OCI-LY7 (cell line): ENCODE measurements at regions not wholly inside any gene's neighbourhood (a gene's known extent, or its start where the extent isn't known, plus 50 kb on each side); places are given as distances from the start of the nearest gene placed in this dataset.

ENCODE experiments used
- BruUV-seq: library from RNA; stranded (reverse); fragments of 400-500 nt; replicated peaks from 2 replicates; lab custom pipeline; 2021; lab: Mats Ljungman, UMichigan
- CTCF ChIA-PET: fragments of 300-600 bp; sonication (Branson Sonifier 250); formaldehyde crosslinking; loops from one replicate; lab custom pipeline; 2022; ENCODE audit warnings: antibody characterized with exemption; ENCODE audit not compliant: unreplicated experiment; lab: Charles Lee
- POLR2A ChIA-PET: fragments of 300-600 bp; sonication (Branson Sonifier 250); formaldehyde crosslinking; loops from one replicate; lab custom pipeline; 2022; ENCODE audit warnings: antibody characterized with exemption; lab: Charles Lee
- DNase-seq: peaks from one replicate; pipeline ENCODE4 v3.0.0-alpha.2; 2015; ENCODE audit warnings: low spot score
- H2AFZ ChIP-seq: fragments of 200-600 bp; sonication (generic), shearing (Covaris generic); 2 replicates; pipeline ENCODE4 v1.6.1; 2014; ENCODE audit warnings: mild to moderate bottlenecking, antibody characterized with exemption, low read length, moderate library complexity
- H3K27ac ChIP-seq: fragments of 200-600 bp; sonication (generic); 2 replicates; pipeline ENCODE4 v1.5.1; 2014; ENCODE audit warnings: mixed run types, low read depth, mild to moderate bottlenecking, moderate library complexity, low read length, inconsistent platforms; ENCODE audit not compliant: poor library complexity, severe bottlenecking
- H3K36me3 ChIP-seq: fragments of 200-600 bp; sonication (generic); 2 replicates; pipeline ENCODE4 v1.6.1; 2014; ENCODE audit warnings: mild to moderate bottlenecking, antibody characterized with exemption, low read length, moderate library complexity, mixed read lengths; ENCODE audit not compliant: insufficient read depth
- H3K4me1 ChIP-seq: fragments of 200-600 bp; sonication (generic); 2 replicates; pipeline ENCODE4 v1.5.1; 2014; ENCODE audit warnings: mild to moderate bottlenecking, low read length; ENCODE audit not compliant: insufficient read depth, poor library complexity, severe bottlenecking
- H3K4me2 ChIP-seq: fragments of 200-600 bp; sonication (generic); 2 replicates; pipeline ENCODE4 v1.6.1; 2014; ENCODE audit warnings: mild to moderate bottlenecking, low read length
- H3K4me3 ChIP-seq: fragments of 200-600 bp; sonication (generic); 2 replicates; pipeline ENCODE4 v1.5.1; 2014; ENCODE audit warnings: mild to moderate bottlenecking, low read depth, low read length; ENCODE audit not compliant: poor library complexity, severe bottlenecking
- H3K79me2 ChIP-seq: fragments of 200-600 bp; sonication (generic); 2 replicates; pipeline ENCODE4 v1.6.1; 2016; ENCODE audit warnings: low read depth, mild to moderate bottlenecking, low read length, moderate library complexity, mixed read lengths; ENCODE audit not compliant: insufficient read depth
- H3K9me2 ChIP-seq: fragments of 200-600 bp; sonication (generic); 2 replicates; pipeline ENCODE4 v1.6.1; 2016; ENCODE audit warnings: mild to moderate bottlenecking, low read length, mixed read lengths; ENCODE audit not compliant: insufficient read depth
- H3K9me3 ChIP-seq: fragments of 200-600 bp; sonication (generic); 2 replicates; pipeline ENCODE4 v1.6.1; 2014; ENCODE audit warnings: mild to moderate bottlenecking, mixed run types, low read length, mixed read lengths
- H4K20me1 ChIP-seq: fragments of 200-600 bp; sonication (generic); 2 replicates; pipeline ENCODE4 v1.6.1; 2014; ENCODE audit warnings: mild to moderate bottlenecking, antibody characterized with exemption, low read length, moderate library complexity, mixed read lengths; ENCODE audit not compliant: insufficient read depth
- CTCF ChIP-seq: fragments of 200-600 bp; sonication (generic); conservative IDR thresholded peaks from 2 replicates; pipeline ENCODE4 v1.5.1; 2014; ENCODE audit warnings: mild to moderate bottlenecking, antibody characterized with exemption, low read length, moderate library complexity, mixed read lengths
- EZH2phosphoT487 ChIP-seq: fragments of 200-600 bp; sonication (generic); IDR thresholded peaks from 2 replicates; pipeline ENCODE4 v1.6.1; 2018; ENCODE audit warnings: low read depth, borderline replicate concordance, mild to moderate bottlenecking, mixed run types, antibody characterized with exemption, low read length, moderate library complexity, mixed read lengths
- intact Hi-C: fragments of 100-400 bp; cut with micrococcal nuclease; formaldehyde crosslinking; loops from one replicate; pipeline ENCODE4 v1.10.0; 2022; ENCODE audit not compliant: unreplicated experiment

GRCh38 chr13:76160506-76160905 is 524.4 kb downstream of the LMO7 start:
- H3K9me2 ChIP-seq = 0 out of 2 replicates have a peak, but pooled peaks cover 3% of the 10 kb centered on the region

GRCh38 chr13:76157926-76158325 is 521.8 kb downstream of the LMO7 start:
- Histone ChIP-seq H3K27ac (no peak overlapping the region), H3K4me2 (no peak overlapping the region), H4K20me1 (no peaks in the 10 kb centered on the region), H3K79me2 (no peaks in the 10 kb centered on the region), H3K9me2 (0 out of 2 replicates have a peak, but pooled peaks cover 3% of the 10 kb centered on the region), H3K9me3 (no peaks in the 10 kb centered on the region), H3K36me3 (no peaks in the 10 kb centered on the region), H3K4me1 (no peaks in the 10 kb centered on the region), H3K4me3 (no peak overlapping the region), H2AFZ (no peak overlapping the region)
- intact Hi-C loops = no loop called here
- TF ChIP-seq EZH2phosphoT487 (no peak), CTCF (no peak)
- no TSS peak for BruUV-seq
- POLR2A ChIA-PET = interaction anchor here (0.7 kb wide), 1 partner anchor 11 kb away, joined by 3 read pairs; no protein-coding TSS in a partner anchor
- DNase-seq = no peak
- CTCF ChIA-PET = no interaction called here

More at GRCh38 chr13:76160506-76160905, 524.4 kb downstream of the LMO7 start:
- ChIA-PET CTCF (no interaction called here), POLR2A (no interaction called here)
- Histone ChIP-seq H3K27ac (no peak overlapping the region), H4K20me1 (no peaks in the 10 kb centered on the region), H2AFZ (no peak overlapping the region), H3K9me3 (no peaks in the 10 kb centered on the region), H3K4me2 (no peak overlapping the region), H3K79me2 (no peaks in the 10 kb centered on the region), H3K4me3 (no peak overlapping the region), H3K36me3 (no peaks in the 10 kb centered on the region), H3K4me1 (no peaks in the 10 kb centered on the region)
- no peak for DNase-seq
- TF ChIP-seq EZH2phosphoT487 (no peak), CTCF (no peak)
- intact Hi-C loops = no loop called here
- no TSS peak for BruUV-seq

- Histone ChIP-seq H3K4me2 (no peak overlapping the region), H2AFZ (no peak overlapping the region), H3K9me3 (no peaks in the 10 kb centered on the region), H4K20me1 (no peaks in the 10 kb centered on the region), H3K36me3 (no peaks in the 10 kb centered on the region), H3K4me1 (no peaks in the 10 kb centered on the region), H3K79me2 (no peaks in the 10 kb centered on the region), H3K4me3 (no peak overlapping the region), H3K9me2 (0 out of 2 replicates have a peak, but pooled peaks cover 3% of the 10 kb centered on the region), H3K27ac (no peak overlapping the region)
- no peak for DNase-seq
- ChIA-PET POLR2A (interaction anchor here (0.9 to 1.0 kb wide), 3 partner anchors 13 to 1385 kb away, joined by 3 to 6 read pairs (median 4); no protein-coding TSS in a partner anchor), CTCF (no interaction called here)
- intact Hi-C loops = no loop called here
- no peak for TF ChIP-seq EZH2phosphoT487
- no peak for TF ChIP-seq CTCF
- BruUV-seq = no TSS peak
These were observed 517.1 kb downstream of the LMO7 start for GRCh38 chr13:76153239-76153638.
